H9 (cell line): ENCODE measurements at regions not wholly inside any gene's neighbourhood (a gene's known extent, or its start where the extent isn't known, plus 50 kb on each side); places are given as distances from the start of the nearest gene placed in this dataset.

Experiments
- DNase-seq: peaks from one replicate; pipeline ENCODE4 v3.0.0-alpha.2; 2017
- H2AFZ ChIP-seq: one replicate; pipeline ENCODE4 v1.6.1; 2013; ENCODE audit warnings: mild to moderate bottlenecking, low read length, control low read depth, moderate library complexity
- H2AK5ac ChIP-seq: 2 replicates; pipeline ENCODE4 v1.6.1; 2013; ENCODE audit warnings: low read length, control low read depth, mixed read lengths; ENCODE audit not compliant: insufficient read length
- H2BK120ac ChIP-seq: one replicate; pipeline ENCODE4 v1.6.1; 2013; ENCODE audit warnings: low read depth, mild to moderate bottlenecking, low read length, control low read depth, inconsistent platforms; ENCODE audit not compliant: poor library complexity, severe bottlenecking
- H2BK12ac ChIP-seq: 2 replicates; pipeline ENCODE4 v1.6.1; 2013; ENCODE audit warnings: low read length, control low read depth, mixed read lengths, low read depth; ENCODE audit not compliant: insufficient read length
- H2BK15ac ChIP-seq: 2 replicates; pipeline ENCODE4 v1.6.1; 2013; ENCODE audit warnings: low read depth, low read length, control low read depth
- H2BK20ac ChIP-seq: one replicate; pipeline ENCODE4 v1.6.1; 2013; ENCODE audit warnings: low read depth, mild to moderate bottlenecking, low read length, control low read depth, inconsistent platforms; ENCODE audit not compliant: poor library complexity, severe bottlenecking
- H2BK5ac ChIP-seq: 2 replicates; pipeline ENCODE4 v1.6.1; 2013; ENCODE audit warnings: low read length, control low read depth, mixed read lengths; ENCODE audit not compliant: insufficient read length
- H3K14ac ChIP-seq: 2 replicates; pipeline ENCODE4 v1.6.1; 2013; ENCODE audit warnings: low read length, control low read depth; ENCODE audit not compliant: insufficient read depth
- H3K18ac ChIP-seq: 2 replicates; pipeline ENCODE4 v1.6.1; 2013; ENCODE audit warnings: low read depth, mild to moderate bottlenecking, mixed read lengths, low read length, control low read depth; ENCODE audit not compliant: insufficient read length
- H3K23ac ChIP-seq: 2 replicates; pipeline ENCODE4 v1.6.1; 2013; ENCODE audit warnings: low read length, control low read depth, mixed read lengths, low read depth; ENCODE audit not compliant: insufficient read length
- H3K23me2 ChIP-seq: 2 replicates; pipeline ENCODE4 v1.6.1; 2013; ENCODE audit warnings: low read depth, mild to moderate bottlenecking, mixed read lengths, low read length, control low read depth; ENCODE audit not compliant: insufficient read length, poor library complexity, severe bottlenecking
- H3K27ac ChIP-seq: 2 replicates; pipeline ENCODE4 v1.5.1; 2013; ENCODE audit warnings: low read length, control low read depth, mixed read lengths, low read depth; ENCODE audit not compliant: insufficient read length
- H3K27me3 ChIP-seq: 2 replicates; pipeline ENCODE4 v1.6.1; 2013; ENCODE audit warnings: low read length, control low read depth, inconsistent platforms; ENCODE audit not compliant: insufficient read depth
- H3K4ac ChIP-seq: 2 replicates; pipeline ENCODE4 v1.6.1; 2013; ENCODE audit warnings: low read depth, mild to moderate bottlenecking, control low read depth, inconsistent platforms, low read length, moderate library complexity
- H3K4me1 ChIP-seq: 2 replicates; pipeline ENCODE4 v1.6.1; 2013; ENCODE audit warnings: low read length, control low read depth, inconsistent platforms; ENCODE audit not compliant: insufficient read depth
- H3K4me2 ChIP-seq: 2 replicates; pipeline ENCODE4 v1.6.1; 2013; ENCODE audit warnings: low read length, control low read depth, mixed read lengths; ENCODE audit not compliant: insufficient read length, insufficient read depth
- H3K56ac ChIP-seq: 2 replicates; pipeline ENCODE4 v1.6.1; 2013; ENCODE audit warnings: low read depth, mild to moderate bottlenecking, mixed read lengths, low read length, control low read depth; ENCODE audit not compliant: insufficient read length
- H3K79me1 ChIP-seq: 2 replicates; pipeline ENCODE4 v1.6.1; 2013; ENCODE audit warnings: low read depth, mild to moderate bottlenecking, moderate library complexity, low read length, control low read depth, inconsistent platforms; ENCODE audit not compliant: insufficient read depth, poor library complexity, severe bottlenecking
- H3K79me2 ChIP-seq: 2 replicates; pipeline ENCODE4 v1.6.1; 2013; ENCODE audit warnings: low read length, control low read depth, inconsistent platforms; ENCODE audit not compliant: insufficient read depth
- H3K9ac ChIP-seq: 2 replicates; pipeline ENCODE4 v1.6.1; 2013; ENCODE audit warnings: low read length, control low read depth, mixed read lengths; ENCODE audit not compliant: insufficient read length; ENCODE audit errors: extremely low read depth
- H3K9me3 ChIP-seq: one replicate; pipeline ENCODE4 v1.6.1; 2013; ENCODE audit warnings: low read depth, low read length, inconsistent platforms; ENCODE audit not compliant: control insufficient read depth
- H3T11ph ChIP-seq: one replicate; pipeline ENCODE4 v1.6.1; 2013; ENCODE audit warnings: mild to moderate bottlenecking, low read length, control low read depth, inconsistent platforms
- H4K20me1 ChIP-seq: one replicate; pipeline ENCODE4 v1.6.1; 2013; ENCODE audit not compliant: control insufficient read depth, insufficient read length, insufficient read depth
- H4K5ac ChIP-seq: 2 replicates; pipeline ENCODE4 v1.6.1; 2013; ENCODE audit warnings: low read depth, mild to moderate bottlenecking, mixed read lengths, low read length, control low read depth; ENCODE audit not compliant: insufficient read length
- H4K8ac ChIP-seq: replicated peaks from 2 replicates; pipeline ENCODE4 v1.6.1; 2013; ENCODE audit warnings: low read length, control low read depth, mixed read lengths, low read depth; ENCODE audit not compliant: insufficient read length
- H4K91ac ChIP-seq: 2 replicates; pipeline ENCODE4 v1.6.1; 2013; ENCODE audit warnings: low read depth, mild to moderate bottlenecking, moderate library complexity, mixed read lengths, low read length, control low read depth; ENCODE audit not compliant: insufficient read length
- H3K27ac Mint-ChIP-seq, 3 experiments: 2 replicates in 2 of 3; 3 replicates in 1 of 3; pipeline ENCODE4 v1.8.0; 2020 to 2021; ENCODE audit warnings: mixed read lengths in 3 of 3, mild to moderate bottlenecking in 1 of 3, moderate library complexity in 1 of 3
- H3K27me3 Mint-ChIP-seq: 2 replicates; pipeline ENCODE4 v1.8.0; 2021; ENCODE audit warnings: low read depth, mild to moderate bottlenecking, moderate library complexity, mixed read lengths
- H3K36me3 Mint-ChIP-seq, 3 experiments: 2 replicates in 2 of 3; 3 replicates in 1 of 3; pipeline ENCODE4 v1.8.0; 2020 to 2021; ENCODE audit warnings: low read depth in 3 of 3, mixed read lengths in 3 of 3; ENCODE audit not compliant: insufficient read depth in 1 of 3
- H3K4me1 Mint-ChIP-seq, 2 experiments: 2 replicates each; pipeline ENCODE4 v1.8.0; 2020; ENCODE audit warnings: mixed read lengths in 2 of 2
- H3K4me3 Mint-ChIP-seq, 2 experiments: 2 replicates in 1 of 2; 3 replicates in 1 of 2; pipeline ENCODE4 v1.8.0; 2020 to 2021; ENCODE audit warnings: mild to moderate bottlenecking in 2 of 2, mixed read lengths in 2 of 2, moderate library complexity in 1 of 2
- H3K9me3 Mint-ChIP-seq, 2 experiments: 2 replicates in 1 of 2; 3 replicates in 1 of 2; pipeline ENCODE4 v1.8.0; 2020; ENCODE audit warnings: mild to moderate bottlenecking in 2 of 2, mixed read lengths in 2 of 2, moderate library complexity in 1 of 2
- WGBS: extraction: QIAGEN DNeasy Blood & Tissue Kit; methylation state at CpG from one replicate; pipeline ENCODE4 v1.1.7; 2013; ENCODE audit warnings: missing lambda C conversion rate, low lambda C conversion rate, mixed read lengths; ENCODE audit not compliant: insufficient read length; ENCODE audit errors: extremely low coverage; 5-methylcytosine and 5-hydroxymethylcytosine counted together
- TF ChIP-seq, protein P1 (sequence below): fragments of 200-600 bp; sonication (generic); conservative IDR thresholded peaks from 3 replicates; pipeline ENCODE4 v1.8.0; 2021; ENCODE audit warnings: antibody characterized with exemption, mild to moderate bottlenecking

DNA sequence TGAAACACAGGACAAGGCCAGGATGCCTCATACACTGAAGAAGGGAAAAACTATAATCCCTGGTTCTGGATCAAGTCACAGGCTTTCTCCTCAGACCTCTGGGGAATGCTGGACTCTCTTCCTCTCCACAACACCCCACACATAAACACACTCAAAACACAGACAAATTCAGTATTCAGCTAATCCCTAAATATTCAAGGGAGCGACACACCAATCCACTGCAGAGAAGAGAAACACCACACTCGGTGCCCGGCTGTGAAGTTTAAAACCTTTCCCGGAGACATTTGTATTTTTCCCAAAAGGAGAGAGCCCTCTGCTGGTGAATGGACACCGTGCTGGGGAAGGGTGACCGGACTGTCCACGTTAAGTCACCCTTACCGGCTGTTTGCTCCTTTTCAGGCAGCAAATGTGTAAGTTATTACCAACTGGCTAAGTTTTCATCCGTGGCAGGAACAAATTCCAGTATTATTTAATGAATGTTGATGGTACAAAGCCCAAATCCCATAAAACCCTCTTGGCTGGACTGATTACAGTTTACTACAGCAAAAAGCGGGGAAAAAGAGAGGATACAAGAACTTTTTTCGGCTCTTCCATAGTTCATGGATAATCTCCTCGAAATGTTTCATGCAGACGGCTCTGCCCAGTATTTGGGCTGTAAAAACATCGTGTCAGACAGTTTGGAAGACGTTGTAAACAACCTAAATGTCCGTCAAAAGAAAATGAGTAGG, 130.9 kb upstream of the SLC30A5 start:
- no peak overlapping the region for H3K4ac ChIP-seq
- H3K4me1 ChIP-seq: no peaks in the 10 kb centered on the region
- peak overlapping the region; percentile 15 for H2AFZ ChIP-seq
- Mint-ChIP-seq H3K36me3 (no peaks in the 10 kb centered on the region), H3K9me3 (no peaks in the 10 kb centered on the region), H3K4me1 (peaks cover 4 to 5% of the 10 kb centered on the region in 2 experiments), H3K27me3 (no peaks in the 10 kb centered on the region; the same call in 1 of the 2 replicates), H3K4me3 (no peak overlapping the region), H3K27ac (peak overlapping the region in 2 of 3 experiments; percentile 6 to 76; a peak in 2 of 7 replicates)
- H3K79me2 ChIP-seq: no peaks in the 10 kb centered on the region
- H4K91ac ChIP-seq: no peak overlapping the region
- H2BK120ac ChIP-seq: no peak overlapping the region
- no peak overlapping the region for H4K8ac ChIP-seq
- no peak overlapping the region for H3K4me2 ChIP-seq
- no peaks in the 10 kb centered on the region for H3K27me3 ChIP-seq
- no peak overlapping the region for H3T11ph ChIP-seq
- no peak overlapping the region for H2AK5ac ChIP-seq
- peak; percentile 75 for DNase-seq
- H3K9ac ChIP-seq: no peak overlapping the region
- H3K56ac ChIP-seq: no peak overlapping the region
- H3K18ac ChIP-seq: no peak overlapping the region
- no peaks in the 10 kb centered on the region for H4K20me1 ChIP-seq
- no peaks in the 10 kb centered on the region for H3K9me3 ChIP-seq
- H3K23me2 ChIP-seq: no peaks in the 10 kb centered on the region
- H3K79me1 ChIP-seq: no peaks in the 10 kb centered on the region
- no peak overlapping the region for H2BK5ac ChIP-seq
- no peak overlapping the region for H3K14ac ChIP-seq
- no peak overlapping the region for H2BK15ac ChIP-seq
- H4K5ac ChIP-seq: no peak overlapping the region
- TF ChIP-seq, protein P1, sequence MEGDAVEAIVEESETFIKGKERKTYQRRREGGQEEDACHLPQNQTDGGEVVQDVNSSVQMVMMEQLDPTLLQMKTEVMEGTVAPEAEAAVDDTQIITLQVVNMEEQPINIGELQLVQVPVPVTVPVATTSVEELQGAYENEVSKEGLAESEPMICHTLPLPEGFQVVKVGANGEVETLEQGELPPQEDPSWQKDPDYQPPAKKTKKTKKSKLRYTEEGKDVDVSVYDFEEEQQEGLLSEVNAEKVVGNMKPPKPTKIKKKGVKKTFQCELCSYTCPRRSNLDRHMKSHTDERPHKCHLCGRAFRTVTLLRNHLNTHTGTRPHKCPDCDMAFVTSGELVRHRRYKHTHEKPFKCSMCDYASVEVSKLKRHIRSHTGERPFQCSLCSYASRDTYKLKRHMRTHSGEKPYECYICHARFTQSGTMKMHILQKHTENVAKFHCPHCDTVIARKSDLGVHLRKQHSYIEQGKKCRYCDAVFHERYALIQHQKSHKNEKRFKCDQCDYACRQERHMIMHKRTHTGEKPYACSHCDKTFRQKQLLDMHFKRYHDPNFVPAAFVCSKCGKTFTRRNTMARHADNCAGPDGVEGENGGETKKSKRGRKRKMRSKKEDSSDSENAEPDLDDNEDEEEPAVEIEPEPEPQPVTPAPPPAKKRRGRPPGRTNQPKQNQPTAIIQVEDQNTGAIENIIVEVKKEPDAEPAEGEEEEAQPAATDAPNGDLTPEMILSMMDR: peak; percentile 93
- H3K27ac ChIP-seq: no peak overlapping the region
- WGBS: no CpG with 5 or more reads among the region's 16 CpGs
- no peak overlapping the region for H2BK20ac ChIP-seq
- H2BK12ac ChIP-seq: no peak overlapping the region
- no peak overlapping the region for H3K23ac ChIP-seq
